Type B pancreatic cell (in vitro differentiated cells): ENCODE measurements at regions not wholly inside any gene's neighbourhood (a gene's known extent, or its start where the extent isn't known, plus 50 kb on each side); places are given as distances from the start of the nearest gene placed in this dataset.
A peak's percentile ranks its signal among the peaks of the same experiment; 100 is the strongest.

ENCODE experiments used
- DNase-seq: peaks from one replicate; pipeline ENCODE4 v3.0.0; 2021; ENCODE audit warnings: mixed read lengths; ENCODE audit not compliant: unreplicated experiment; ENCODE audit errors: extremely low spot score
- H3K27ac Mint-ChIP-seq: 2 replicates; pipeline ENCODE4 v1.8.0; 2021; ENCODE audit warnings: mild to moderate bottlenecking, mixed read lengths
- H3K27me3 Mint-ChIP-seq: 2 replicates; pipeline ENCODE4 v1.8.0; 2021; ENCODE audit warnings: mixed read lengths
- H3K36me3 Mint-ChIP-seq: 2 replicates; pipeline ENCODE4 v1.8.0; 2021; ENCODE audit warnings: mixed read lengths
- H3K4me1 Mint-ChIP-seq: one replicate; pipeline ENCODE4 v1.8.0; 2021; ENCODE audit warnings: mixed read lengths; ENCODE audit not compliant: unreplicated experiment
- H3K4me3 Mint-ChIP-seq: 2 replicates; pipeline ENCODE4 v1.8.0; 2021; ENCODE audit warnings: mild to moderate bottlenecking, mixed read lengths
- H3K9me3 Mint-ChIP-seq: 2 replicates; pipeline ENCODE4 v1.8.0; 2021; ENCODE audit warnings: mixed read lengths
- CTCF ChIP-seq: fragments of 200-600 bp; sonication (generic); conservative IDR thresholded peaks from 2 replicates; pipeline ENCODE4 v1.5.0; 2021; ENCODE audit warnings: antibody characterized with exemption, mild to moderate bottlenecking

GRCh38 chr9:110059461-110059860 lies 148.5 kb downstream of the C9orf152 start:
- H3K4me3 Mint-ChIP-seq = no peak overlapping the region
- H3K9me3 Mint-ChIP-seq = no peaks in the 10 kb centered on the region
- H3K27ac Mint-ChIP-seq = peak overlapping the region; percentile 18
- TF ChIP-seq CTCF = no peak
- H3K27me3 Mint-ChIP-seq = no peaks in the 10 kb centered on the region
- peaks cover 8% of the 10 kb centered on the region for H3K36me3 Mint-ChIP-seq
- peaks cover 11% of the 10 kb centered on the region for H3K4me1 Mint-ChIP-seq
- DNase-seq = no peak

- Mint-ChIP-seq H3K27me3 (no peaks in the 10 kb centered on the region), H3K36me3 (peaks cover 7% of the 10 kb centered on the region), H3K4me1 (peaks cover 13% of the 10 kb centered on the region), H3K4me3 (no peak overlapping the region), H3K9me3 (no peaks in the 10 kb centered on the region), H3K27ac (no peak overlapping the region)
- no peak for DNase-seq
- TF ChIP-seq CTCF = no peak
These were observed 143.2 kb downstream of the C9orf152 start for GRCh38 chr9:110064803-110065202.

- H3K9me3 Mint-ChIP-seq = no peaks in the 10 kb centered on the region
- H3K4me1 Mint-ChIP-seq = peaks cover 16% of the 10 kb centered on the region
- peaks cover 7% of the 10 kb centered on the region for H3K36me3 Mint-ChIP-seq
- TF ChIP-seq CTCF = no peak
- H3K27me3 Mint-ChIP-seq = no peaks in the 10 kb centered on the region
- DNase-seq = no peak
- no peak overlapping the region for H3K27ac Mint-ChIP-seq
- H3K4me3 Mint-ChIP-seq = no peak overlapping the region
These were observed 142.4 kb downstream of the C9orf152 start for GRCh38 chr9:110065532-110065931.

- H3K27me3 Mint-ChIP-seq = no peaks in the 10 kb centered on the region
- no peak for DNase-seq
- no peak for TF ChIP-seq CTCF
- H3K4me1 Mint-ChIP-seq = peaks cover 16% of the 10 kb centered on the region
- H3K36me3 Mint-ChIP-seq = peaks cover 7% of the 10 kb centered on the region
- no peaks in the 10 kb centered on the region for H3K9me3 Mint-ChIP-seq
- H3K4me3 Mint-ChIP-seq = no peak overlapping the region
- H3K27ac Mint-ChIP-seq = peak overlapping the region; percentile 77
These were observed 140.8 kb downstream of the C9orf152 start for GRCh38 chr9:110066929-110067716.

- H3K36me3 Mint-ChIP-seq = peaks cover 7% of the 10 kb centered on the region
- H3K4me1 Mint-ChIP-seq = peaks cover 21% of the 10 kb centered on the region
- TF ChIP-seq CTCF = no peak
- no peaks in the 10 kb centered on the region for H3K9me3 Mint-ChIP-seq
- H3K27me3 Mint-ChIP-seq = no peaks in the 10 kb centered on the region
- no peak overlapping the region for H3K27ac Mint-ChIP-seq
- DNase-seq = no peak
- H3K4me3 Mint-ChIP-seq = no peak overlapping the region
These were observed 139.7 kb downstream of the C9orf152 start for GRCh38 chr9:110068212-110068611.
